ENCODE measurements at regions not wholly inside any gene's neighbourhood (a gene's known extent, or its start where the extent isn't known, plus 50 kb on each side); places are given as distances from the start of the nearest gene placed in this dataset.

GRCh38 chr10:108187408-108188012 lies 1023.0 kb upstream of the SORCS1 start:
- TF ChIP-seq, protein P1, sequence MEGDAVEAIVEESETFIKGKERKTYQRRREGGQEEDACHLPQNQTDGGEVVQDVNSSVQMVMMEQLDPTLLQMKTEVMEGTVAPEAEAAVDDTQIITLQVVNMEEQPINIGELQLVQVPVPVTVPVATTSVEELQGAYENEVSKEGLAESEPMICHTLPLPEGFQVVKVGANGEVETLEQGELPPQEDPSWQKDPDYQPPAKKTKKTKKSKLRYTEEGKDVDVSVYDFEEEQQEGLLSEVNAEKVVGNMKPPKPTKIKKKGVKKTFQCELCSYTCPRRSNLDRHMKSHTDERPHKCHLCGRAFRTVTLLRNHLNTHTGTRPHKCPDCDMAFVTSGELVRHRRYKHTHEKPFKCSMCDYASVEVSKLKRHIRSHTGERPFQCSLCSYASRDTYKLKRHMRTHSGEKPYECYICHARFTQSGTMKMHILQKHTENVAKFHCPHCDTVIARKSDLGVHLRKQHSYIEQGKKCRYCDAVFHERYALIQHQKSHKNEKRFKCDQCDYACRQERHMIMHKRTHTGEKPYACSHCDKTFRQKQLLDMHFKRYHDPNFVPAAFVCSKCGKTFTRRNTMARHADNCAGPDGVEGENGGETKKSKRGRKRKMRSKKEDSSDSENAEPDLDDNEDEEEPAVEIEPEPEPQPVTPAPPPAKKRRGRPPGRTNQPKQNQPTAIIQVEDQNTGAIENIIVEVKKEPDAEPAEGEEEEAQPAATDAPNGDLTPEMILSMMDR (IDR thresholded peaks at IDR 0.05; ENCODE audit: insufficient read depth, low read length, missing control alignments), result no peak
- POLR2A ChIA-PET, result no interaction called here
- no peak for DNase-seq (ENCODE audit: low read depth, low spot score)
- no peak overlapping the region for H3K4me3 ChIP-seq (ENCODE audit: low read depth, low read length)
- CTCF ChIA-PET, result no interaction called here

GRCh38 chr10:108184114-108184513 lies 1019.6 kb upstream of the SORCS1 start:
- CTCF ChIA-PET, result no interaction called here

GRCh38 chr10:108180878-108181277 lies 1016.4 kb upstream of the SORCS1 start:
- POLR2A ChIA-PET, result no interaction called here
- DNase-seq (ENCODE audit: low read depth, low spot score), result no peak
- H3K4me3 ChIP-seq (ENCODE audit: low read depth, low read length), result no peak overlapping the region
- CTCF ChIA-PET, result interaction anchor here (2.8 kb wide), 1 partner anchor 23 kb away, joined by 11 read pairs; no protein-coding TSS in a partner anchor
- TF ChIP-seq, protein P1 (IDR thresholded peaks at IDR 0.05; ENCODE audit: insufficient read depth, low read length, missing control alignments), result no peak

More at GRCh38 chr10:108184114-108184513, 1019.6 kb upstream of the SORCS1 start:
- H3K4me3 ChIP-seq (ENCODE audit: low read depth, low read length), result no peak overlapping the region
- POLR2A ChIA-PET, result no interaction called here
- no peak for DNase-seq (ENCODE audit: low read depth, low spot score)
- TF ChIP-seq, protein P1 (IDR thresholded peaks at IDR 0.05; ENCODE audit: insufficient read depth, low read length, missing control alignments), result no peak

- ChIA-PET POLR2A (no interaction called here), CTCF (no interaction called here)
- TF ChIP-seq, protein P1 (IDR thresholded peaks at IDR 0.05; ENCODE audit: insufficient read depth, low read length, missing control alignments), result no peak
- DNase-seq (ENCODE audit: low read depth, low spot score), result no peak
- no peak overlapping the region for H3K4me3 ChIP-seq (ENCODE audit: low read depth, low read length)
Measured at GRCh38 chr10:108169846-108170245, 1005.3 kb upstream of the SORCS1 start.

- no peak for DNase-seq (ENCODE audit: low read depth, low spot score)
- TF ChIP-seq, protein P1 (IDR thresholded peaks at IDR 0.05; ENCODE audit: insufficient read depth, low read length, missing control alignments), result no peak
- no peak overlapping the region for H3K4me3 ChIP-seq (ENCODE audit: low read depth, low read length)
- POLR2A ChIA-PET, result no interaction called here
- CTCF ChIA-PET, result no interaction called here
Measured at GRCh38 chr10:108167766-108168165, 1003.3 kb upstream of the SORCS1 start.

- no peak for DNase-seq (ENCODE audit: low read depth, low spot score)
- POLR2A ChIA-PET, result no interaction called here
- CTCF ChIA-PET, result no interaction called here
- TF ChIP-seq, protein P1 (IDR thresholded peaks at IDR 0.05; ENCODE audit: insufficient read depth, low read length, missing control alignments), result no peak
- H3K4me3 ChIP-seq (ENCODE audit: low read depth, low read length), result no peak overlapping the region
Measured at GRCh38 chr10:108166401-108166800, 1001.9 kb upstream of the SORCS1 start.

All from AG04449 (cell line).